ENCODE measurements at regions not wholly inside any gene's neighbourhood (a gene's known extent, or its start where the extent isn't known, plus 50 kb on each side); places are given as distances from the start of the nearest gene placed in this dataset.

DNA sequence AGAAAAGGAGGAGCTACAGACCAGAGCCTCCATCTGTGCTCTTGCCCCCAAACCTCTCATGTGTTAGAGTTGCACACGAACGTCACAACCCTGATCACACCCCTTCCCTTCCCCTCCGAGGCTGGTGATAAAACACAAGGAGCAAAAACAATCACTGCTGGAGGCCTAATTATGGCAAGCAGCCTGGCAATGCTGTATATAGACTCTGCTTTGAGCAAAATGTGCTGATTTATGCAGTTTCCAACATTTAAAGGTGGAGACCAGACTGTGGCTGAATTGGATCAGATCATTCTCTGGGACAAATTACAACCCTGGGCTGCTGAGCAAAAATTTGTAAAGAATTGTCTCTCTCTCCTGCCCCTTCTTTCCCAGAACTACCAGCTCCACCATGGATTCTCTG is 64.6 kb upstream of the SRSF6 start:
- WGBS, 4 donors = 32 to 52% (median 46%) methylated on average over 3 of the region's 3 CpGs
- Histone ChIP-seq H3K27me3 (peaks cover 0 to 15% (median 0%) of the 10 kb centered on the region in 9 donors), H3K4me3 (no peak overlapping the region), H3K9me3 (peaks cover 0 to 6% (median 0%) of the 10 kb centered on the region in 12 donors), H3K27ac (no peak overlapping the region), H3K4me1 (peaks cover 0 to 6% (median 0%) of the 10 kb centered on the region in 12 donors), H3K36me3 (no peaks in the 10 kb centered on the region)
- intact Hi-C loops (cut with DNase I) = no loop called here
- DNase-seq (no peak), ATAC-seq (no peak)
- TF ChIP-seq, protein P1, sequence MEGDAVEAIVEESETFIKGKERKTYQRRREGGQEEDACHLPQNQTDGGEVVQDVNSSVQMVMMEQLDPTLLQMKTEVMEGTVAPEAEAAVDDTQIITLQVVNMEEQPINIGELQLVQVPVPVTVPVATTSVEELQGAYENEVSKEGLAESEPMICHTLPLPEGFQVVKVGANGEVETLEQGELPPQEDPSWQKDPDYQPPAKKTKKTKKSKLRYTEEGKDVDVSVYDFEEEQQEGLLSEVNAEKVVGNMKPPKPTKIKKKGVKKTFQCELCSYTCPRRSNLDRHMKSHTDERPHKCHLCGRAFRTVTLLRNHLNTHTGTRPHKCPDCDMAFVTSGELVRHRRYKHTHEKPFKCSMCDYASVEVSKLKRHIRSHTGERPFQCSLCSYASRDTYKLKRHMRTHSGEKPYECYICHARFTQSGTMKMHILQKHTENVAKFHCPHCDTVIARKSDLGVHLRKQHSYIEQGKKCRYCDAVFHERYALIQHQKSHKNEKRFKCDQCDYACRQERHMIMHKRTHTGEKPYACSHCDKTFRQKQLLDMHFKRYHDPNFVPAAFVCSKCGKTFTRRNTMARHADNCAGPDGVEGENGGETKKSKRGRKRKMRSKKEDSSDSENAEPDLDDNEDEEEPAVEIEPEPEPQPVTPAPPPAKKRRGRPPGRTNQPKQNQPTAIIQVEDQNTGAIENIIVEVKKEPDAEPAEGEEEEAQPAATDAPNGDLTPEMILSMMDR (IDR thresholded peaks at IDR 0.05) = no peak
- TF ChIP-seq POLR2A (IDR thresholded peaks at IDR 0.05) = no peak

DNA sequence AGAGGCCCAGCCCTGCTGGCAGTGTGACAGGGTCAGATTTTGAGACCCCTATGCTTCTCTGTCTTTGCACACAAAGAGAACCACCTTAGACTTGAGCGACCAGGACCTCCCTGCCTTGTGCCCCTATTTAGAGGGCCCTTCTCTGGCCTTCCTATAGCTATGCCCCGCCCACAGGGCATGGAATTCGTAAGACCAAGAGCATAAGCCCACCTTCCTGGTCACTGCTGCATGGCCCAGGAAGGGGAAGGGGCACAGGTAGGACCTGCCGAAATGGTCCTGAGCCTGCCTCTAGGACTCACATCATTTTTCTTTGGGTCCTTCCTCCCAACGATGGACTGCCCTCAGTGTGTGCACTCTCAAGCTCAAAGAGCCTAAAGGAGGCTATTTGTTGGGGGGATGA is 65.1 kb upstream of the SRSF6 start:
- Histone ChIP-seq H3K4me3 (no peak overlapping the region), H3K36me3 (no peaks in the 10 kb centered on the region), H3K9me3 (peaks cover 0 to 6% (median 0%) of the 10 kb centered on the region in 12 donors), H3K27ac (no peak overlapping the region), H3K4me1 (peaks cover 0 to 6% (median 0%) of the 10 kb centered on the region in 12 donors), H3K27me3 (peaks cover 0 to 15% (median 0%) of the 10 kb centered on the region in 9 donors)
- DNase-seq (no peak), ATAC-seq (no peak)
- WGBS, 4 donors = 76 to 91% (median 82%) methylated on average over 5 of the region's 5 CpGs
- no peak for TF ChIP-seq POLR2A (IDR thresholded peaks at IDR 0.05)
- TF ChIP-seq, protein P1 (IDR thresholded peaks at IDR 0.05) = no peak
- intact Hi-C loops (cut with DNase I) = no loop called here

DNA sequence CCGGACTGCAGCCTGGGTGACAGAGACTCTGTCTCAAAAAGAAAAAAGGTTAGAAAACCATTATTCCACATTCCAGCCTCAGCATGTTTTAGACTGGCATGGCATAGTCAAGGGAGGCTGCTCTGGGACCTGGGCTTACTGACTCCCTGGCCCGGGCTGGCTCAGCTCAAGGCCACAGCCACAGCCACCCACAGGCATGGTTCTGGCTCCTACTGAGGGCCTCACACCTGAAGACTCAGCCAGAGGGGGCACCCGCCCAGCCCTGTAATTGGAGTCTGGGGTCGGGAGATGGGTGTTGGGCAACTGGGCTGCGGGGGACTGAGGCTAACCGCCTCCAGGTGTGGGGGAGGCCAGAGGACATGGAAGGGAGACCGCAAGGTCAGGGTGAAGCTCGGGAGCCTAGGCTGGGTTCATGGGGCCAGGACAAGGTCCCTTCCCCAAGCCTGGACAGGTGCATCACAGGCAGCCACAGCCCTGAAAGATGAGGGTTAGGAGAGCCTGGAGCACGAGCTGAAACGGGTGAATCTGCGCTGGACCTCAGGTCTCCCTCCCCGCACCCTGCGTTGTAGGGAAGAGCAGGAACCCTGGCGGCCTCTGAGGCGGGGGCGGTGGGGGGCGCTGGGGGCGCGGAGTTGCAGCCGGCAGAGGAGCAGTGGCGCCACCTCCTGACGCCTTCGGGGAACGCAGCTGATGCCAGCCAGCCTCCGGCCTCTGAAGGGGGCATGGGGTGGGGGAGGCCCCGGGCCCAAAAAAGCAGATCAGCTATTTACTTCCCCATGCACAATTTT is 67.7 kb upstream of the SRSF6 start:
- peaks cover 0 to 15% (median 0%) of the 10 kb centered on the region in 9 donors for H3K27me3 ChIP-seq
- 30 to 40% (median 31%) methylated on average over 26 of the region's 26 CpGs for WGBS, 4 donors
- ATAC-seq (peak in 1 of 4 donors; percentile 33), DNase-seq (no peak)
- H3K36me3 ChIP-seq = no peaks in the 10 kb centered on the region
- TF ChIP-seq POLR2A (IDR thresholded peaks at IDR 0.05) = no peak
- TF ChIP-seq, protein P1 (IDR thresholded peaks at IDR 0.05) = peak in 8 of 12 donors; percentile 13 to 48 (median 35)
- peaks cover 0 to 6% (median 0%) of the 10 kb centered on the region in 12 donors for H3K9me3 ChIP-seq
- intact Hi-C loops (cut with DNase I) = no loop called here
- H3K4me1 ChIP-seq = peaks cover 0 to 6% (median 0%) of the 10 kb centered on the region in 12 donors
- no peak overlapping the region for H3K4me3 ChIP-seq
- peak overlapping the region in 3 of 12 donors; percentile 43 to 77 (median 45) for H3K27ac ChIP-seq

DNA sequence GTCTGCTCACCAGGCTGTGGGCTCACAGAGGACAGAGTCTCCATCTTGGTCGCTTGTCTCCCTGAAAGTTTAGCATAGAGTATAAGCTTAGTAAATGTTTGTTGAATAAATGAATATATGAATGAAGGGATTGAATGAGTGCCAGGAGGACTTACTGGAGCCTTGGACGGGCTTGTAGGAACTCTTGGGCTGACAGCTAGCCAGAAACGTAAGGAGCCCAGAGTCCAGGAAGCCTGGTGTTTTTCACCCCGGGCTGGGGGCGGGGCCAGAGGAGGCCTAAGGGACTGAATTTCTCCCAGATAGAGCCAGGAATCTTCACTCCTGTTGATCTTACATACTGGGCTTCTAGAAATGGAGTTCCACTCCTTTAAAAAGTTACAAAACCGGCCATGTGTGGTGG is 68.5 kb upstream of the SRSF6 start:
- 43 to 62% (median 44%) methylated on average over 6 of the region's 6 CpGs for WGBS, 4 donors
- intact Hi-C loops (cut with DNase I) = no loop called here
- ATAC-seq (peak in 3 of 4 donors; percentile 24 to 79 (median 56)), DNase-seq (peak in 4 of 5 donors; percentile 36 to 66 (median 48))
- Histone ChIP-seq H3K36me3 (no peaks in the 10 kb centered on the region), H3K4me1 (peaks cover 0 to 6% (median 0%) of the 10 kb centered on the region in 12 donors), H3K27me3 (peaks cover 0 to 13% (median 0%) of the 10 kb centered on the region in 9 donors), H3K27ac (peak overlapping the region in 8 of 12 donors; percentile 23 to 77 (median 50)), H3K4me3 (no peak overlapping the region), H3K9me3 (peaks cover 0 to 6% (median 0%) of the 10 kb centered on the region in 12 donors)
- TF ChIP-seq, protein P1 (IDR thresholded peaks at IDR 0.05) = no peak
- no peak for TF ChIP-seq POLR2A (IDR thresholded peaks at IDR 0.05)

Data from heart left ventricle (tissue), 16 donors.